ENCODE measurements at regions not wholly inside any gene's neighbourhood (a gene's known extent, or its start where the extent isn't known, plus 50 kb on each side); places are given as distances from the start of the nearest gene placed in this dataset.

GRCh38 chr4:137656661-137657060, 124.4 kb upstream of the PCDH18 start:
- Histone ChIP-seq H3K36me3 (no peaks in the 10 kb centered on the region), H3K27ac (no peak overlapping the region), H3K4me1 (no peaks in the 10 kb centered on the region), H3K4me3 (no peak overlapping the region), H3K27me3 (no peaks in the 10 kb centered on the region), H3K9me3 (no peaks in the 10 kb centered on the region)
- no peak for DNase-seq (ENCODE audit: low spot score)
- TF ChIP-seq, protein P1, sequence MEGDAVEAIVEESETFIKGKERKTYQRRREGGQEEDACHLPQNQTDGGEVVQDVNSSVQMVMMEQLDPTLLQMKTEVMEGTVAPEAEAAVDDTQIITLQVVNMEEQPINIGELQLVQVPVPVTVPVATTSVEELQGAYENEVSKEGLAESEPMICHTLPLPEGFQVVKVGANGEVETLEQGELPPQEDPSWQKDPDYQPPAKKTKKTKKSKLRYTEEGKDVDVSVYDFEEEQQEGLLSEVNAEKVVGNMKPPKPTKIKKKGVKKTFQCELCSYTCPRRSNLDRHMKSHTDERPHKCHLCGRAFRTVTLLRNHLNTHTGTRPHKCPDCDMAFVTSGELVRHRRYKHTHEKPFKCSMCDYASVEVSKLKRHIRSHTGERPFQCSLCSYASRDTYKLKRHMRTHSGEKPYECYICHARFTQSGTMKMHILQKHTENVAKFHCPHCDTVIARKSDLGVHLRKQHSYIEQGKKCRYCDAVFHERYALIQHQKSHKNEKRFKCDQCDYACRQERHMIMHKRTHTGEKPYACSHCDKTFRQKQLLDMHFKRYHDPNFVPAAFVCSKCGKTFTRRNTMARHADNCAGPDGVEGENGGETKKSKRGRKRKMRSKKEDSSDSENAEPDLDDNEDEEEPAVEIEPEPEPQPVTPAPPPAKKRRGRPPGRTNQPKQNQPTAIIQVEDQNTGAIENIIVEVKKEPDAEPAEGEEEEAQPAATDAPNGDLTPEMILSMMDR (IDR thresholded peaks at IDR 0.05): no peak

DNA sequence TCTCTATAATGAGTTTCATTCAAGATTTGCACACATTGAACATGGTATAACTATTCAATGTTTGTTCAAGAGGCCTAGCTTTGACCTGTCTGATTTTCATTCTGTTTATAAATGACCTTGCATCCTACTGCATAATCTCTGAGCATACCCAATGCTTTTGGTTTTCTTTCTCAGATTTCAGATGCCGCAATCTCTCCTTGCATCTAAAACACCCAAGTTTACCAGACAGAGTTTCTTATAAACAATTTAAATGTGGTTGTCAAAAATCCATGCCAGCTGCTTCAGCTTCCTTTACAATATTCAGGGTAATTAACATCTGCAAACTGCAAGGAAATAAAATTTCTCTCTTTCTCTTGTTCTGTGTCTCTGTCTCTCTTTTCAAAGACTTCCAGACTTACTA, 123.0 kb upstream of the PCDH18 start:
- TF ChIP-seq, protein P1 (IDR thresholded peaks at IDR 0.05): no peak
- no peak overlapping the region for H3K27ac ChIP-seq
- no peak overlapping the region for H3K4me3 ChIP-seq
- DNase-seq (ENCODE audit: low spot score): no peak
- H3K4me1 ChIP-seq: no peaks in the 10 kb centered on the region
- no peaks in the 10 kb centered on the region for H3K9me3 ChIP-seq
- no peaks in the 10 kb centered on the region for H3K36me3 ChIP-seq
- no peaks in the 10 kb centered on the region for H3K27me3 ChIP-seq

- Histone ChIP-seq H3K27ac (no peak overlapping the region), H3K4me1 (no peaks in the 10 kb centered on the region), H3K36me3 (no peaks in the 10 kb centered on the region), H3K27me3 (no peaks in the 10 kb centered on the region), H3K9me3 (no peaks in the 10 kb centered on the region), H3K4me3 (no peak overlapping the region)
- TF ChIP-seq, protein P1 (IDR thresholded peaks at IDR 0.05): no peak
- DNase-seq (ENCODE audit: low spot score): no peak
These were observed 118.8 kb upstream of the PCDH18 start for GRCh38 chr4:137651128-137651527.

GRCh38 chr4:137649711-137650450, 117.6 kb upstream of the PCDH18 start:
- Histone ChIP-seq H3K27ac (no peak overlapping the region), H3K4me3 (no peak overlapping the region), H3K27me3 (no peaks in the 10 kb centered on the region), H3K36me3 (no peaks in the 10 kb centered on the region), H3K4me1 (no peaks in the 10 kb centered on the region), H3K9me3 (no peaks in the 10 kb centered on the region)
- TF ChIP-seq, protein P1 (IDR thresholded peaks at IDR 0.05): no peak
- no peak for DNase-seq (ENCODE audit: low spot score)

- Histone ChIP-seq H3K36me3 (no peaks in the 10 kb centered on the region), H3K4me3 (no peak overlapping the region), H3K4me1 (no peaks in the 10 kb centered on the region), H3K27me3 (no peaks in the 10 kb centered on the region), H3K9me3 (no peaks in the 10 kb centered on the region), H3K27ac (no peak overlapping the region)
- DNase-seq (ENCODE audit: low spot score): no peak
- TF ChIP-seq, protein P1 (IDR thresholded peaks at IDR 0.05): no peak
These were observed 116.2 kb upstream of the PCDH18 start for GRCh38 chr4:137648531-137648930.

GRCh38 chr4:137647375-137647774, 115.1 kb upstream of the PCDH18 start:
- Histone ChIP-seq H3K4me3 (no peak overlapping the region), H3K27ac (no peak overlapping the region)

More at GRCh38 chr4:137647375-137647774, 115.1 kb upstream of the PCDH18 start:
- H3K9me3 ChIP-seq: no peaks in the 10 kb centered on the region
- H3K36me3 ChIP-seq: no peaks in the 10 kb centered on the region
- TF ChIP-seq, protein P1 (IDR thresholded peaks at IDR 0.05): no peak
- DNase-seq (ENCODE audit: low spot score): no peak
- no peaks in the 10 kb centered on the region for H3K27me3 ChIP-seq
- no peaks in the 10 kb centered on the region for H3K4me1 ChIP-seq
